HG03135 (cell line): ENCODE measurements at regions not wholly inside any gene's neighbourhood (a gene's known extent, or its start where the extent isn't known, plus 50 kb on each side); places are given as distances from the start of the nearest gene placed in this dataset.

ENCODE experiments used
- ATAC-seq: cut with Tn5 transposase; IDR thresholded peaks from one replicate; pipeline ENCODE4 v1.9.1; 2021; ENCODE audit warnings: mild to moderate bottlenecking, moderate library complexity; ENCODE audit not compliant: unreplicated experiment

GRCh38 chr10:4100380-4100779 is 315.4 kb upstream of the KLF6 start:
- ATAC-seq: no peak

- no peak for ATAC-seq
Observed at GRCh38 chr10:4099202-4099601, 314.2 kb upstream of the KLF6 start.

GRCh38 chr10:4095166-4095917 is 310.3 kb upstream of the KLF6 start:
- ATAC-seq: no peak

- ATAC-seq: no peak
Observed at GRCh38 chr10:4094751-4095150, 309.7 kb upstream of the KLF6 start.

GRCh38 chr10:4093438-4093837 is 308.4 kb upstream of the KLF6 start:
- no peak for ATAC-seq

GRCh38 chr10:4088354-4089066 is 303.5 kb upstream of the KLF6 start:
- ATAC-seq: no peak

- no peak for ATAC-seq
Observed at GRCh38 chr10:4086131-4086898, 301.3 kb upstream of the KLF6 start.

GRCh38 chr10:4083509-4084003 is 298.5 kb upstream of the KLF6 start:
- no peak for ATAC-seq

GRCh38 chr10:4082861-4083260 is 297.9 kb upstream of the KLF6 start:
- ATAC-seq: no peak

GRCh38 chr10:4081685-4082111 is 296.7 kb upstream of the KLF6 start:
- ATAC-seq: no peak

- no peak for ATAC-seq
Observed at GRCh38 chr10:4080225-4080805, 295.3 kb upstream of the KLF6 start.

- ATAC-seq: no peak
Observed at GRCh38 chr10:4079803-4080202, 294.8 kb upstream of the KLF6 start.

- no peak for ATAC-seq
Observed at GRCh38 chr10:4077804-4078203, 292.8 kb upstream of the KLF6 start.

GRCh38 chr10:4076983-4077382 is 292.0 kb upstream of the KLF6 start:
- ATAC-seq: no peak

GRCh38 chr10:4075443-4075842 is 290.4 kb upstream of the KLF6 start:
- no peak for ATAC-seq

GRCh38 chr10:4074545-4075407 is 289.8 kb upstream of the KLF6 start:
- no peak for ATAC-seq

- ATAC-seq: no peak
Observed at GRCh38 chr10:4073912-4074311, 288.9 kb upstream of the KLF6 start.

GRCh38 chr10:4070921-4071660 is 286.1 kb upstream of the KLF6 start:
- ATAC-seq: no peak

GRCh38 chr10:4070184-4070583 is 285.2 kb upstream of the KLF6 start:
- no peak for ATAC-seq

- ATAC-seq: no peak
Observed at GRCh38 chr10:4069491-4069890, 284.5 kb upstream of the KLF6 start.
